GM23248 (cell line): ENCODE measurements at regions not wholly inside any gene's neighbourhood (a gene's known extent, or its start where the extent isn't known, plus 50 kb on each side); places are given as distances from the start of the nearest gene placed in this dataset.

ENCODE experiments used
- DNase-seq: peaks from one replicate; pipeline ENCODE4 v3.0.0-alpha.2; 2015
- H2AFZ ChIP-seq: fragments of 200-600 bp; sonication (generic); 2 replicates; pipeline ENCODE4 v1.6.1; 2016; ENCODE audit warnings: antibody characterized with exemption
- H3F3A ChIP-seq: fragments of 200-600 bp; sonication (generic); 2 replicates; pipeline ENCODE4 v1.6.1; 2016; ENCODE audit warnings: mild to moderate bottlenecking, antibody characterized with exemption, mixed run types; ENCODE audit not compliant: insufficient read depth
- H3K27ac ChIP-seq: fragments of 200-600 bp; sonication (generic); 2 replicates; pipeline ENCODE4 v1.5.1; 2016; ENCODE audit warnings: mild to moderate bottlenecking
- H3K27me3 ChIP-seq: fragments of 200-600 bp; sonication (generic); replicated peaks from 2 replicates; pipeline ENCODE4 v1.6.1; 2016; ENCODE audit warnings: mild to moderate bottlenecking; ENCODE audit not compliant: insufficient read depth
- H3K36me3 ChIP-seq: fragments of 200-600 bp; sonication (generic); 2 replicates; pipeline ENCODE4 v1.6.1; 2016; ENCODE audit warnings: low read depth, mild to moderate bottlenecking
- H3K4me1 ChIP-seq: fragments of 200-600 bp; sonication (generic); 2 replicates; pipeline ENCODE4 v1.6.1; 2016; ENCODE audit warnings: mild to moderate bottlenecking; ENCODE audit not compliant: insufficient read depth
- H3K4me2 ChIP-seq: fragments of 200-600 bp; sonication (generic); one replicate; pipeline ENCODE4 v1.6.1; 2016; ENCODE audit warnings: mild to moderate bottlenecking; ENCODE audit not compliant: unreplicated experiment
- H3K4me3 ChIP-seq: fragments of 200-600 bp; sonication (generic); 2 replicates; pipeline ENCODE4 v1.5.1; 2016; ENCODE audit warnings: mild to moderate bottlenecking
- H3K79me2 ChIP-seq: fragments of 200-600 bp; sonication (generic); 2 replicates; pipeline ENCODE4 v1.6.1; 2016; ENCODE audit warnings: mild to moderate bottlenecking; ENCODE audit not compliant: insufficient read depth
- H3K9ac ChIP-seq: fragments of 200-600 bp; sonication (generic); 2 replicates; pipeline ENCODE4 v1.6.1; 2016; ENCODE audit warnings: mild to moderate bottlenecking
- H3K9me2 ChIP-seq: fragments of 200-600 bp; sonication (generic); 2 replicates; pipeline ENCODE4 v1.6.1; 2016; ENCODE audit warnings: mixed run types, mild to moderate bottlenecking, moderate library complexity; ENCODE audit not compliant: insufficient read depth
- H3K9me3 ChIP-seq: fragments of 200-600 bp; sonication (generic); one replicate; pipeline ENCODE4 v1.6.1; 2017; ENCODE audit warnings: low read depth
- H4K20me1 ChIP-seq: fragments of 200-600 bp; sonication (generic); 2 replicates; pipeline ENCODE4 v1.6.0; 2016; ENCODE audit not compliant: insufficient read depth
- EZH2 ChIP-seq: fragments of 200-600 bp; sonication (generic); IDR thresholded peaks from 2 replicates; pipeline ENCODE4 v1.6.1; 2018; ENCODE audit warnings: antibody characterized with exemption, mild to moderate bottlenecking; ENCODE audit not compliant: insufficient read depth, poor library complexity, severe bottlenecking
- EZH2phosphoT487 ChIP-seq: fragments of 200-600 bp; sonication (generic); IDR thresholded peaks from 2 replicates; pipeline ENCODE4 v1.6.1; 2018; ENCODE audit warnings: antibody characterized with exemption, moderate library complexity, mild to moderate bottlenecking, low read depth; ENCODE audit not compliant: insufficient read depth
- WGBS, 2 experiments: methylation state at CpG; one replicate each; pipeline ENCODE4 v1.1.6; 2015 to 2017; ENCODE audit warnings: low lambda C conversion rate in 2 of 2, low coverage in 1 of 2; ENCODE audit errors: missing lambda C conversion rate in 2 of 2; 5-methylcytosine and 5-hydroxymethylcytosine counted together
- in situ Hi-C: fragments of 300-500 bp; cut with MboI; formaldehyde crosslinking; loops from 2 replicates; pipeline ENCODE4 v1.15.0; 2020

DNA sequence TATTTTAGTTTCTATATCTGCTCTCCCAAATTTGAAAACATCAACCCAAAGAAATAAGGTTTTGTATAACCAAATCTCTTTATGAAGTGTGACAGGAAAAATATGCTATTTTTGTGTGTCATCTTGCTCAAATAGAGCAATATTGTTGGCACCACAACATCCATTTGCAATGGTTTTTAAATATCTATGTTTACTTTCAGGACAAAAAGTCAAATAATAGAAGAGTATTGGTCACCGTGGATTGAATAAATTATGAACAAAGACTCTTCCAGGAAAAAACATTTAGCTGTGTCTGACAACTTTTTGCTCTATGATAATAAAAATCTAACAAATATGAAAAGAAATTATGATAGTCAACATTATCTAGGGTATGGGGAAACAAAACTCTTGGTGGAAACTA is 439.2 kb downstream of the BTG1 start:
- H3K27ac ChIP-seq: no peak overlapping the region
- TF ChIP-seq EZH2 (no peak), EZH2phosphoT487 (no peak)
- H3F3A ChIP-seq: no peaks in the 10 kb centered on the region
- H2AFZ ChIP-seq: no peak overlapping the region
- no peak overlapping the region for H3K9ac ChIP-seq
- H3K27me3 ChIP-seq: no peaks in the 10 kb centered on the region
- DNase-seq: no peak
- H3K9me2 ChIP-seq: no peaks in the 10 kb centered on the region
- no peaks in the 10 kb centered on the region for H3K79me2 ChIP-seq
- no peaks in the 10 kb centered on the region for H3K4me1 ChIP-seq
- H3K9me3 ChIP-seq: no peaks in the 10 kb centered on the region
- in situ Hi-C loops: no loop called here
- no peaks in the 10 kb centered on the region for H3K36me3 ChIP-seq
- whole genome bisulfite sequencing, 2 experiments: 2 to 14% methylated on average over 1 of the region's 1 CpG
- H3K4me3 ChIP-seq: no peak overlapping the region
- no peak overlapping the region for H3K4me2 ChIP-seq
- H4K20me1 ChIP-seq: no peaks in the 10 kb centered on the region

DNA sequence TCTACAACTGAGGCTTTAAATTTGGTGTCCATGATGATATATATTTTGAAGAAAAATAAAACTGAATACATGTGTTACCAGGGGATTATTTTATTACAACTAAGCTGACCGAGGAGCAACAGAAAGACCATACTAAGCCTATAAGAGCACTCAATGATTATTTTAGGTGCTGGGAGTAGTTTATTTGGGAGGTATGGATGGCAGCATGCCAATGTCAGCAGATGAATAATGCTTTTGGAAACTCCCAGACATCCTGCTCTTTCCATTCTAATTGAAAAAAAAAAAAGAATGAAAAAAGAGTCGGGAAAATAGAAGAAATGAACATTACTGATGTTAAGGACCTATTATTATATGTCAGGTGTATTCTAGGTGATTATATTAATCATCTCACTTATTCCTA is 441.2 kb downstream of the BTG1 start:
- WGBS, 2 experiments: 93 to 94% methylated on average over 2 of the region's 2 CpGs
- Histone ChIP-seq H3K27ac (no peak overlapping the region), H3K27me3 (no peaks in the 10 kb centered on the region), H3F3A (no peaks in the 10 kb centered on the region), H3K9ac (no peak overlapping the region), H4K20me1 (no peaks in the 10 kb centered on the region), H3K9me2 (no peaks in the 10 kb centered on the region), H2AFZ (no peak overlapping the region), H3K36me3 (no peaks in the 10 kb centered on the region), H3K4me2 (no peak overlapping the region), H3K79me2 (no peaks in the 10 kb centered on the region), H3K4me3 (no peak overlapping the region), H3K4me1 (no peaks in the 10 kb centered on the region), H3K9me3 (no peaks in the 10 kb centered on the region)
- DNase-seq: peak; percentile 13
- in situ Hi-C loops: no loop called here
- TF ChIP-seq EZH2 (no peak), EZH2phosphoT487 (no peak)

DNA sequence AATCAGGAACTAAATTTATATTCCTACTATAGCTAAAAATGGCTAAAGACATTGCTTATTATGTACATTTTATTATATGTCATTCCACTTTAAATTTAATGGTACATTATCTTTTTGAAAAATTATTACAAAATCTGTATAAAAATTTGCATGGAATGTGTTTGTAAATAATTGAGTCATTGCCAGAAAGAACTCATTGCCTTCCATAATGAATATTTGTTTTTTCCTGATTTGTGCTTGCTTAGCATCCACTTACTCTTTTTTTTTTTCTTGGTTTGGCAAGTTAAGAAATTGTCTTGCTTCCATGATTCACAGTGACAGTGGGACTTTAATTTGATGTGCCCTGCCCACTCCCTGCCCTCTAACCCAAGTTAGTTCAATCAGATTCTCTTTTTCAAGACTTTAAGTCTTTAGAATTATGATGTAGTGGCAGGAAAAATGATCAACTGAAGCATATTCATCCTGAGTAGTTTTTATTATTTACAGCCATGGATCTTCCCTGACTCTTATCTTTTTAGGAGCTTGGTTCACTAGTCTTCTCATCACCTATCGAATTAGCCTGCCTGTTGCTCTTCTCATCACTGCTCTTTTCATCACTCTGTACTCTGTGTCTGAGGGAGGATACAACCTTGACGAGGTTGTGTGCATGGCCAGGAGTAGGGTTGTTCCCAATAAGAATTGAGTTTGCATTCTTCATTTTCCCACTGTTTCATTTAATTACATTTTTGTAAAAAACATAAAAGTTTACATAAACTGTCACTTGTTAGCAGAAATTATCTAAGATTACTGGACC is 442.0 kb downstream of the BTG1 start:
- no peaks in the 10 kb centered on the region for H3K27me3 ChIP-seq
- H3K4me3 ChIP-seq: no peak overlapping the region
- DNase-seq: no peak
- H3K4me2 ChIP-seq: no peak overlapping the region
- H3K79me2 ChIP-seq: no peaks in the 10 kb centered on the region
- H3K36me3 ChIP-seq: no peaks in the 10 kb centered on the region
- no peak overlapping the region for H3K27ac ChIP-seq
- no peaks in the 10 kb centered on the region for H3K4me1 ChIP-seq
- no peaks in the 10 kb centered on the region for H4K20me1 ChIP-seq
- 79 to 80% methylated on average over 2 of the region's 2 CpGs for WGBS, 2 experiments
- H2AFZ ChIP-seq: no peak overlapping the region
- no peaks in the 10 kb centered on the region for H3K9me3 ChIP-seq
- no peaks in the 10 kb centered on the region for H3F3A ChIP-seq
- no peak overlapping the region for H3K9ac ChIP-seq
- TF ChIP-seq EZH2: no peak
- TF ChIP-seq EZH2phosphoT487: no peak
- no peaks in the 10 kb centered on the region for H3K9me2 ChIP-seq
- in situ Hi-C loops: no loop called here

DNA sequence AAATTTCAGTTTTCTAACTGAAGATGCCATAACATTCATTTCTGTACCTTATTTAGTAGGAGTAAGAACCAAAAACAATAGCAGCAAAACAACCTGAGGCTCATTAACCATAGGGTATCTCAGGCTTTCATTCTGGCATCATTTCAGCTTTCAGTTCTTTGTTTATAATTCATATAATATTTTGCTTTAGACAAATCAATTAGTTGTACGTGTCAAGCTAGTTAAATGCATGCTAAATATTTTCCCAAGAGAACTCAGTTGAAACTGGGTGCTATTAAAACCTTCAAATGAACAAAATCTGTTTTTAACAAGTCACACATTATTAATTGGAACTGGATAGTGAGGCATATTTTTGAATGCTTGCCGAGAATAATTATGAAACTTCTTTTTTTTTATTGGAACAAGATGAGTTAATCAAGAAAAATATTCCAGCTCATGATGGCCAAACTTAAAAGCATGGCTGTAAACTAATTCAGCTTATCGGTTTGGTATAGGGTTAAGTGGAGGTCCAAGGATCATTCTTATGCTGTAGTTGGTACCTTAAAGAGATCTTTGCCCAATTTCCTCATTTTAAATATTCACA is 442.7 kb downstream of the BTG1 start:
- H3K27ac ChIP-seq: no peak overlapping the region
- no peaks in the 10 kb centered on the region for H4K20me1 ChIP-seq
- H3K27me3 ChIP-seq: no peaks in the 10 kb centered on the region
- no peak for DNase-seq
- H3F3A ChIP-seq: no peaks in the 10 kb centered on the region
- no peaks in the 10 kb centered on the region for H3K36me3 ChIP-seq
- H2AFZ ChIP-seq: no peak overlapping the region
- in situ Hi-C loops: no loop called here
- no peaks in the 10 kb centered on the region for H3K9me3 ChIP-seq
- no peak overlapping the region for H3K4me3 ChIP-seq
- H3K79me2 ChIP-seq: no peaks in the 10 kb centered on the region
- TF ChIP-seq EZH2: no peak
- no peak for TF ChIP-seq EZH2phosphoT487
- 5 to 11% methylated on average over 3 of the region's 3 CpGs for WGBS, 2 experiments
- no peaks in the 10 kb centered on the region for H3K4me1 ChIP-seq
- H3K9me2 ChIP-seq: no peaks in the 10 kb centered on the region
- no peak overlapping the region for H3K9ac ChIP-seq
- H3K4me2 ChIP-seq: no peak overlapping the region
